Trophoblast cell (in vitro differentiated cells and primary cell): ENCODE measurements at regions not wholly inside any gene's neighbourhood (a gene's known extent, or its start where the extent isn't known, plus 50 kb on each side); places are given as distances from the start of the nearest gene placed in this dataset.
A peak's percentile ranks its signal among the peaks of the same experiment; 100 is the strongest.

Experiments
- DNase-seq, 2 donors: peaks; one replicate each; pipeline ENCODE4 v3.0.0-alpha.2; 2016
- H2AFZ ChIP-seq: 2 replicates; pipeline ENCODE4 v1.6.1; 2013; ENCODE audit warnings: low read length, moderate library complexity, mild to moderate bottlenecking; ENCODE audit not compliant: insufficient read depth, poor library complexity
- H2AK5ac ChIP-seq: 2 replicates; pipeline ENCODE4 v1.6.1; 2013; ENCODE audit warnings: mild to moderate bottlenecking, low read length
- H2BK120ac ChIP-seq: 2 replicates; pipeline ENCODE4 v1.6.1; 2013; ENCODE audit warnings: low read length, mild to moderate bottlenecking, moderate library complexity; ENCODE audit not compliant: insufficient read depth, poor library complexity
- H2BK12ac ChIP-seq: 2 replicates; pipeline ENCODE4 v1.6.1; 2013; ENCODE audit warnings: mild to moderate bottlenecking, low read length, moderate library complexity
- H2BK5ac ChIP-seq: 2 replicates; pipeline ENCODE4 v1.6.1; 2013; ENCODE audit warnings: low read length, low read depth, moderate library complexity, mild to moderate bottlenecking; ENCODE audit not compliant: poor library complexity
- H3K14ac ChIP-seq: 2 replicates; pipeline ENCODE4 v1.6.1; 2013; ENCODE audit warnings: mild to moderate bottlenecking, low read length
- H3K18ac ChIP-seq: 2 replicates; pipeline ENCODE4 v1.6.1; 2013; ENCODE audit warnings: mild to moderate bottlenecking, low read length
- H3K23ac ChIP-seq: 2 replicates; pipeline ENCODE4 v1.6.1; 2013; ENCODE audit warnings: low read length
- H3K27ac ChIP-seq: 2 replicates; pipeline ENCODE4 v1.5.1; 2013; ENCODE audit warnings: low read depth, mild to moderate bottlenecking, inconsistent platforms, low read length, moderate library complexity
- H3K27me3 ChIP-seq: 2 replicates; pipeline ENCODE4 v1.6.1; 2013; ENCODE audit warnings: inconsistent platforms, mild to moderate bottlenecking, low read length, moderate library complexity; ENCODE audit not compliant: insufficient read depth
- H3K36me3 ChIP-seq, 2 experiments: 1 replicate in 1 of 2; 2 replicates in 1 of 2; pipeline ENCODE4 v1.6.1; 2013; ENCODE audit warnings: low read length in 2 of 2, mild to moderate bottlenecking in 2 of 2, moderate library complexity in 1 of 2; ENCODE audit not compliant: insufficient read depth in 2 of 2, control insufficient read depth in 1 of 2
- H3K4ac ChIP-seq: 2 replicates; pipeline ENCODE4 v1.6.1; 2013; ENCODE audit warnings: low read depth, mild to moderate bottlenecking, low read length, moderate library complexity
- H3K4me1 ChIP-seq, 2 experiments: 1 replicate in 1 of 2; 2 replicates in 1 of 2; pipeline ENCODE4 v1.6.1; 2013; ENCODE audit warnings: low read length in 2 of 2, mild to moderate bottlenecking in 2 of 2, moderate library complexity in 1 of 2; ENCODE audit not compliant: insufficient read depth in 2 of 2, control insufficient read depth in 1 of 2
- H3K4me2 ChIP-seq: 2 replicates; pipeline ENCODE4 v1.6.1; 2013; ENCODE audit warnings: inconsistent platforms, mild to moderate bottlenecking, low read length, moderate library complexity
- H3K4me3 ChIP-seq: 2 replicates; pipeline ENCODE4 v1.5.1; 2013; ENCODE audit warnings: mild to moderate bottlenecking, low read depth, low read length, inconsistent platforms
- H3K79me1 ChIP-seq: one replicate; pipeline ENCODE4 v1.6.1; 2013; ENCODE audit warnings: low read length
- H3K79me2 ChIP-seq: 2 replicates; pipeline ENCODE4 v1.6.1; 2013; ENCODE audit warnings: low read length, mild to moderate bottlenecking; ENCODE audit not compliant: control insufficient read depth, insufficient read depth, poor library complexity
- H3K9ac ChIP-seq: 2 replicates; pipeline ENCODE4 v1.6.1; 2013; ENCODE audit warnings: mild to moderate bottlenecking, low read length
- H3K9me3 ChIP-seq: 2 replicates; pipeline ENCODE4 v1.6.1; 2013; ENCODE audit warnings: low read depth, mild to moderate bottlenecking, control low read depth, inconsistent platforms, low read length; ENCODE audit not compliant: insufficient read depth
- H4K12ac ChIP-seq: 2 replicates; pipeline ENCODE4 v1.6.1; 2013; ENCODE audit warnings: low read depth, mild to moderate bottlenecking, low read length, moderate library complexity
- H4K8ac ChIP-seq: 2 replicates; pipeline ENCODE4 v1.6.1; 2013; ENCODE audit warnings: low read depth, mild to moderate bottlenecking, low read length, moderate library complexity
- H4K91ac ChIP-seq: one replicate; pipeline ENCODE4 v1.6.1; 2013; ENCODE audit warnings: low read depth, mild to moderate bottlenecking, low read length, moderate library complexity
- WGBS: extraction: QIAGEN DNeasy Blood & Tissue Kit; methylation state at CpG from one replicate; pipeline ENCODE4 v1.1.7; 2013; ENCODE audit warnings: missing lambda C conversion rate; ENCODE audit not compliant: insufficient read length, insufficient coverage; ENCODE audit errors: extremely low coverage; 5-methylcytosine and 5-hydroxymethylcytosine counted together

- Histone ChIP-seq H3K9me3 (no peaks in the 10 kb centered on the region), H3K14ac (no peak overlapping the region), H4K8ac (no peak overlapping the region), H2BK5ac (no peak overlapping the region), H3K9ac (no peak overlapping the region), H2BK12ac (no peak overlapping the region), H3K4ac (no peak overlapping the region), H3K27me3 (no peaks in the 10 kb centered on the region), H3K23ac (no peak overlapping the region), H4K12ac (no peak overlapping the region), H2AFZ (no peak overlapping the region), H3K79me1 (no peaks in the 10 kb centered on the region), H3K4me3 (no peak overlapping the region), H3K36me3 (no peaks in the 10 kb centered on the region), H3K27ac (no peak overlapping the region), H2AK5ac (no peak overlapping the region), H2BK120ac (no peak overlapping the region), H4K91ac (no peak overlapping the region), H3K4me1 (peaks cover 6 to 7% of the 10 kb centered on the region in 2 experiments), H3K18ac (no peak overlapping the region), H3K79me2 (no peaks in the 10 kb centered on the region), H3K4me2 (no peak overlapping the region)
- no CpG with 5 or more reads among the region's 7 CpGs for WGBS
- DNase-seq = no peak
Measured at GRCh38 chr3:14303336-14304100, 98.9 kb upstream of the SLC6A6 start.

- no peak overlapping the region for H2AFZ ChIP-seq
- no peaks in the 10 kb centered on the region for H3K9me3 ChIP-seq
- no peak overlapping the region for H2AK5ac ChIP-seq
- H4K12ac ChIP-seq = no peak overlapping the region
- no peak overlapping the region for H3K9ac ChIP-seq
- DNase-seq = no peak
- WGBS = no CpG with 5 or more reads among the region's 9 CpGs
- H2BK12ac ChIP-seq = no peak overlapping the region
- no peak overlapping the region for H4K91ac ChIP-seq
- H3K27ac ChIP-seq = no peak overlapping the region
- H3K4ac ChIP-seq = no peak overlapping the region
- no peaks in the 10 kb centered on the region for H3K36me3 ChIP-seq
- H4K8ac ChIP-seq = no peak overlapping the region
- no peak overlapping the region for H3K18ac ChIP-seq
- H3K79me1 ChIP-seq = no peaks in the 10 kb centered on the region
- no peak overlapping the region for H3K4me2 ChIP-seq
- no peak overlapping the region for H3K14ac ChIP-seq
- H3K27me3 ChIP-seq = no peaks in the 10 kb centered on the region
- H3K23ac ChIP-seq = no peak overlapping the region
- H3K4me1 ChIP-seq = peaks cover 6 to 7% of the 10 kb centered on the region in 2 experiments
- no peak overlapping the region for H2BK120ac ChIP-seq
- H3K4me3 ChIP-seq = no peak overlapping the region
- no peaks in the 10 kb centered on the region for H3K79me2 ChIP-seq
- H2BK5ac ChIP-seq = no peak overlapping the region
Measured at GRCh38 chr3:14304101-14305045, 98.0 kb upstream of the SLC6A6 start.

GRCh38 chr3:14305324-14305723, 97.1 kb upstream of the SLC6A6 start:
- Histone ChIP-seq H3K36me3 (no peaks in the 10 kb centered on the region), H2BK120ac (no peak overlapping the region), H2AK5ac (no peak overlapping the region), H2BK5ac (no peak overlapping the region), H3K18ac (no peak overlapping the region), H2BK12ac (no peak overlapping the region), H3K27me3 (no peaks in the 10 kb centered on the region), H3K4ac (no peak overlapping the region), H3K4me3 (no peak overlapping the region), H3K79me2 (no peaks in the 10 kb centered on the region), H3K79me1 (no peaks in the 10 kb centered on the region), H3K9me3 (no peaks in the 10 kb centered on the region), H3K23ac (no peak overlapping the region), H2AFZ (no peak overlapping the region), H3K4me1 (peaks cover 6 to 7% of the 10 kb centered on the region in 2 experiments), H4K8ac (no peak overlapping the region), H3K4me2 (no peak overlapping the region), H3K27ac (no peak overlapping the region), H3K9ac (no peak overlapping the region), H4K91ac (no peak overlapping the region), H4K12ac (no peak overlapping the region), H3K14ac (no peak overlapping the region)
- WGBS = no CpG with 5 or more reads among the region's 8 CpGs
- DNase-seq = peak in 1 of 2 donors; percentile 33

GRCh38 chr3:14306142-14306541, 96.3 kb upstream of the SLC6A6 start:
- no peak overlapping the region for H3K23ac ChIP-seq
- H2BK5ac ChIP-seq = no peak overlapping the region
- no peak for DNase-seq
- H4K91ac ChIP-seq = no peak overlapping the region
- H3K36me3 ChIP-seq = no peaks in the 10 kb centered on the region
- H3K27ac ChIP-seq = no peak overlapping the region
- no peaks in the 10 kb centered on the region for H3K27me3 ChIP-seq
- no peaks in the 10 kb centered on the region for H3K9me3 ChIP-seq
- no peaks in the 10 kb centered on the region for H3K79me2 ChIP-seq
- H3K4ac ChIP-seq = no peak overlapping the region
- no peak overlapping the region for H2AK5ac ChIP-seq
- no peak overlapping the region for H3K4me2 ChIP-seq
- no peak overlapping the region for H3K18ac ChIP-seq
- no peak overlapping the region for H4K8ac ChIP-seq
- WGBS = no CpG with 5 or more reads among the region's 10 CpGs
- H2AFZ ChIP-seq = no peak overlapping the region
- H3K4me3 ChIP-seq = no peak overlapping the region
- no peak overlapping the region for H3K14ac ChIP-seq
- H3K79me1 ChIP-seq = no peaks in the 10 kb centered on the region
- peaks cover 0 to 3% of the 10 kb centered on the region in 2 experiments for H3K4me1 ChIP-seq
- no peak overlapping the region for H3K9ac ChIP-seq
- no peak overlapping the region for H4K12ac ChIP-seq
- no peak overlapping the region for H2BK120ac ChIP-seq
- H2BK12ac ChIP-seq = no peak overlapping the region
